ENCODE measurements at regions not wholly inside any gene's neighbourhood (a gene's known extent, or its start where the extent isn't known, plus 50 kb on each side); places are given as distances from the start of the nearest gene placed in this dataset.

DNA sequence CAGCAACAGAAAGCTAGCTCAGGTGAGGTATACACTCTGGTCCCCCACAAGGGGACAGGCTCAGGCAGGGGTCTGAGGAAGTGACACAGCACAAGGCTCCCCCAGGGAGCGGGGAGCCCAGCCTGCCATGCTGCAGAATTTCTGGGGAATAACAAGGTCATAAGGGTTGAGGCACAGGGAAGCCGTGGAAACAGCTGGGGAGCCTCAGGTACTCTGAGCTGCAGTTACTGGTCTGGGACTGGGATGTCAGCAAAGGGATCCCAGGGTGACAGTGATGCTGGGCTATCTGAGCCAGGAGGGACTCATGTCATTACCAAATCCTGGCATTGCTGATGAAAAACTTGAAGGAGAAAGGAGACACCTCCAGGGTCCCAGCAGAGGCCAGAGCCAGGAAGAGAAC is 64.4 kb upstream of the NANOS1 start:
- no peak overlapping the region for H3K4me3 ChIP-seq (ENCODE audit: low read depth, low read length)
- TF ChIP-seq, protein P1, sequence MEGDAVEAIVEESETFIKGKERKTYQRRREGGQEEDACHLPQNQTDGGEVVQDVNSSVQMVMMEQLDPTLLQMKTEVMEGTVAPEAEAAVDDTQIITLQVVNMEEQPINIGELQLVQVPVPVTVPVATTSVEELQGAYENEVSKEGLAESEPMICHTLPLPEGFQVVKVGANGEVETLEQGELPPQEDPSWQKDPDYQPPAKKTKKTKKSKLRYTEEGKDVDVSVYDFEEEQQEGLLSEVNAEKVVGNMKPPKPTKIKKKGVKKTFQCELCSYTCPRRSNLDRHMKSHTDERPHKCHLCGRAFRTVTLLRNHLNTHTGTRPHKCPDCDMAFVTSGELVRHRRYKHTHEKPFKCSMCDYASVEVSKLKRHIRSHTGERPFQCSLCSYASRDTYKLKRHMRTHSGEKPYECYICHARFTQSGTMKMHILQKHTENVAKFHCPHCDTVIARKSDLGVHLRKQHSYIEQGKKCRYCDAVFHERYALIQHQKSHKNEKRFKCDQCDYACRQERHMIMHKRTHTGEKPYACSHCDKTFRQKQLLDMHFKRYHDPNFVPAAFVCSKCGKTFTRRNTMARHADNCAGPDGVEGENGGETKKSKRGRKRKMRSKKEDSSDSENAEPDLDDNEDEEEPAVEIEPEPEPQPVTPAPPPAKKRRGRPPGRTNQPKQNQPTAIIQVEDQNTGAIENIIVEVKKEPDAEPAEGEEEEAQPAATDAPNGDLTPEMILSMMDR (IDR thresholded peaks at IDR 0.05; ENCODE audit: control insufficient read depth, extremely low read depth, insufficient read depth), result no peak
- no peak for DNase-seq (ENCODE audit: low read depth)

DNA sequence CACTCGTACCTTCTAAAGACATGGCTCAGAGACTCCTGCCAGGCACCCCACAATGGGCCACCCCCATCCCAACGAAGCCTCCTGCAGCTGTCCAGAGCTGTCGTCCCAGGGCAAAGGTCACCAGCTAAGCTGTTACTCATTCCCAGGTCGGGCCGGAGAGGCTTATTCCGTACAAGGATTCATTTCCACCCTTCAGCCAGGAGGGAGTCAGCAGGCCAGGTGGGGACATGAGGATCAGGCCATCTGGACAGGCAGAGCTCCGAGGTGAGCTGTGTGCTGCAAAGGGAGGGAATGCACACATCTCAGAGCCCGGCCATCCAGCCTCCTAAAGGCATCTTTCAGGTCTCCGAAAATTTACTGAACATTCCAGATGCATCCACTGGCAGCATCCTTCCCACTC is 63.9 kb upstream of the NANOS1 start:
- no peak overlapping the region for H3K4me3 ChIP-seq (ENCODE audit: low read depth, low read length)
- TF ChIP-seq, protein P1 (IDR thresholded peaks at IDR 0.05; ENCODE audit: control insufficient read depth, extremely low read depth, insufficient read depth), result no peak
- DNase-seq (ENCODE audit: low read depth), result no peak

DNA sequence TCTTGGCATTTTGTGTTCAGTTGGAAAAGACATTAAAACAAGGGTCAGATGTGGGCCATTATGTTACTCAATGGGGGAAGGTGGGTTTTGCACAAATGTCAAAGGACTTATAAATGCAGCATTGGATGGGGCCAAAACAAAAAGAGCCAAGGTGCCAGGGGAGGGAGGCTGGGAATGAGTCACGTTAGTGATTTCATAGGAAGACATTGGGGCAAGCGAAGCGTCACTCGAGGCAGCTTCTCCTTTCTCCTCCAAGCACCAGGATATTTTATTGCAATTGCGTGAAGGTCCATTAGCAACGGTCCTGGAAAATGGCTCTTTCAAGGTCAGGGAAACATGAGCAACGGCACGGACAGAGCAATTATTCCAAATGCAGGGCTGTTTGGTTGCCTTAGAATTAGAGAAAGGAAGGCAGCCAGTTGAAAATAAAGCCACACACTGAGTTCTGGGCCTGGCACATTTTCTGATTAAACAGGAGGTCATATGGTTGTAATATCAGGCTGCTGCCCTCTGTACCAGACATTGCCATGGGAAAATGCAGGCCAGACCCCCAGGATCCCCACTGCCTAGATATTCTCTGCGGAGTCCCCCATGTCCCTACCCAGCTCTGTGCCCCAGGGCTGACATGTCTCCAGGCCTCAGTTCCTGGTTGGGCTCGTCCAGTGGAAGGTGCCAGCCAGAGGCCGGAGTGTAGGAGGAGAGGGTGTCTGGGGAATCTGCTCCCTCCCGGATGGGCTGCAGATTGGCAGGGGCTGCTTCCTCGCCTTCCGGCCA is 63.3 kb upstream of the NANOS1 start:
- TF ChIP-seq, protein P1 (IDR thresholded peaks at IDR 0.05; ENCODE audit: control insufficient read depth, extremely low read depth, insufficient read depth), result no peak
- DNase-seq (ENCODE audit: low read depth), result no peak
- H3K4me3 ChIP-seq (ENCODE audit: low read depth, low read length), result no peak overlapping the region

DNA sequence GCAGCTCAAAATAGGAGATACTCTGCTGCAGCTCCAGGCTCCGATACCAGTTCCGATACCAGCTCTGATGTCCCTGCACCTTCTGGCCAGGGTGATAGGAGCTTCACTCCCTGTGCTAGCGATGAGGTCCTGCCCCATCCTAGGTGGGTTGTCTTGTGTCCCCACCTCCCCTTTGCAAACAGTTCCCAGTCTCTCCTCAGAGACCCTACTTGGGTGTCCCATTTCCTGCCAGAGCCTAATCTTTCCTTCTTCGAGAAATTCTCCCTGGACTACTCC is 62.7 kb upstream of the NANOS1 start:
- DNase-seq (ENCODE audit: low read depth), result no peak
- TF ChIP-seq, protein P1 (IDR thresholded peaks at IDR 0.05; ENCODE audit: control insufficient read depth, extremely low read depth, insufficient read depth), result no peak
- H3K4me3 ChIP-seq (ENCODE audit: low read depth, low read length), result no peak overlapping the region

DNA sequence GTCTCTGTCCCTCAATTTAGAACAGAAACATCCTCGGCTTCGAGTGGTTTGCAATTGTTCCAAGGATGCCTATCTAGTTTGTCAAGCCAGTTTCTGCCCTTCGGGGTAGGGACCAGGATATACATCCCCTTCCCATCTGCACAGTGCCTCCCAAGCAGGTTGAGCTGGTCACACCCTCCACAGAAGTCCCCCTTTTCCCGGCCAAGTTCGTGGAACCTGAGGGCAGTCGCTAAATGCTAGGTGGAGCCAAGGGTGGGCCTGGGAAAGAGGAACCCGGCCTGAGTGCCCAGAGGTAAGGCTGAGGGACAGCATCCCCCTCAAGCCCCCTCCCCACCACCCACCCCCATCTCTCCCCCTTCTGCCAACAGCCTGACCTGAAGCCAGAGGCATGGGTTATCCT is 62.4 kb upstream of the NANOS1 start:
- no peak for DNase-seq (ENCODE audit: low read depth)
- no peak overlapping the region for H3K4me3 ChIP-seq (ENCODE audit: low read depth, low read length)
- TF ChIP-seq, protein P1 (IDR thresholded peaks at IDR 0.05; ENCODE audit: control insufficient read depth, extremely low read depth, insufficient read depth), result no peak

DNA sequence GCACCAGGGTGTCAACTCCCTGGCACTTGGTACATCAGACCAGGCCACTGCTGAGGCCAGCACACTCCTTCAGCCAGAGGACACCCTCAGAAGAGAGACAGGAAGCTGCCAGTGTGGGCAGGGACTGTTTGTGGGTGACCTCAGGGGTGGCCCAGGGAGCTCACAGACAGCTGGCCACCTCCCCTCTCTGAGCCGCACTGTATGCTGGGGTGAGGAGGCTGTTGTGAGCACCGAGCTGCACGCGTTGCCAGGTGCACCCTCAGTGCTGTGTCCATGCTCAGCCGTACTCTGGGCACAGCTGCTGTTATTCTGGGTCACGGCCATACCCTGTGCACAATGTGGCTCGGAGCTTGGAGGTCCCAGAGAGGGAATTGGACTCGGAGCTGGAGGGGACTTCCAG is 61.5 kb upstream of the NANOS1 start:
- TF ChIP-seq, protein P1 (IDR thresholded peaks at IDR 0.05; ENCODE audit: control insufficient read depth, extremely low read depth, insufficient read depth), result no peak
- DNase-seq (ENCODE audit: low read depth), result no peak
- H3K4me3 ChIP-seq (ENCODE audit: low read depth, low read length), result no peak overlapping the region

DNA sequence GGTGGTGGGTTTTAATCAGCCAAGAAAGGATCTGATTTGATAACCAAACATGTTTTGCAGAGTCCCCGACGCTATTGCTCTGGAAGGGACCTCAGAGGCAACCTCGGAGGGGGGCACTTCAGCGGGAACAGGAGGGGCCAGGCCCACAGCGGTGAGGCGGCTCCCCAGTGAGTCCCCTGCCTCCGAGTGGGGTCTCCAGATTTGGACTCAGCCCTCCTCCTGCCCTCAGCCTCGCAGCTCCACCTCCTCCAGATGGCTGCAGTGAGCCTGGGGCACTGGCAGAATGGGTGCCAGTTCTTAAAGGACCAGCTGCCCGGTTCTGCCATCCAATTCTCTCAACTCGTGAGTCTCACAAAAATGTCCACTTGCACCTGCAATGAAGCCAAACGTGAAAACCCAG is 61.0 kb upstream of the NANOS1 start:
- no peak for DNase-seq (ENCODE audit: low read depth)
- TF ChIP-seq, protein P1 (IDR thresholded peaks at IDR 0.05; ENCODE audit: control insufficient read depth, extremely low read depth, insufficient read depth), result no peak
- no peak overlapping the region for H3K4me3 ChIP-seq (ENCODE audit: low read depth, low read length)

Data from LNCaP clone FGC (cell line).